HS-5 (cell line): ENCODE measurements at regions not wholly inside any gene's neighbourhood (a gene's known extent, or its start where the extent isn't known, plus 50 kb on each side); places are given as distances from the start of the nearest gene placed in this dataset.
"Not testable (repeated sequence)": the region's sequence is repeated elsewhere in the genome, so short reads cannot be mapped to it uniquely, and the experiment has no call there.

Experiments used
- DNase-seq: peaks from one replicate; pipeline ENCODE4 v3.0.0-alpha.2; 2012; ENCODE audit warnings: low read depth

GRCh38 chr10:33781606-33782395 lies 447.3 kb upstream of the NRP1 start:
- no peak for DNase-seq

GRCh38 chr10:33780961-33781360 lies 446.5 kb upstream of the NRP1 start:
- DNase-seq = no peak

- DNase-seq = no peak
Observed at GRCh38 chr10:33777223-33777622, 442.8 kb upstream of the NRP1 start.

- DNase-seq = no peak
Observed at GRCh38 chr10:33776419-33777070, 442.1 kb upstream of the NRP1 start.

- no peak for DNase-seq
Observed at GRCh38 chr10:33774857-33775256, 440.4 kb upstream of the NRP1 start.

GRCh38 chr10:33773886-33774480 lies 439.5 kb upstream of the NRP1 start:
- DNase-seq = no peak

- no peak for DNase-seq
Observed at GRCh38 chr10:33773253-33773573, 438.7 kb upstream of the NRP1 start.

GRCh38 chr10:33772370-33773252 lies 438.1 kb upstream of the NRP1 start:
- no peak for DNase-seq

- not testable (repeated sequence) for DNase-seq
Observed at GRCh38 chr10:33771856-33772255, 437.4 kb upstream of the NRP1 start.

- DNase-seq = no peak
Observed at GRCh38 chr10:33764694-33765185, 430.3 kb upstream of the NRP1 start.

- no peak for DNase-seq
Observed at GRCh38 chr10:33760056-33760943, 425.8 kb upstream of the NRP1 start.

GRCh38 chr10:33759191-33759590 lies 424.7 kb upstream of the NRP1 start:
- DNase-seq = no peak

- DNase-seq = no peak
Observed at GRCh38 chr10:33758299-33758698, 423.8 kb upstream of the NRP1 start.

GRCh38 chr10:33754052-33754451 lies 419.6 kb upstream of the NRP1 start:
- no peak for DNase-seq

GRCh38 chr10:33753389-33753788 lies 418.9 kb upstream of the NRP1 start:
- no peak for DNase-seq

- DNase-seq = no peak
Observed at GRCh38 chr10:33749790-33750189, 415.3 kb upstream of the NRP1 start.

GRCh38 chr10:33749067-33749735 lies 414.7 kb upstream of the NRP1 start:
- no peak for DNase-seq

GRCh38 chr10:33746836-33747268 lies 412.4 kb upstream of the NRP1 start:
- no peak for DNase-seq

GRCh38 chr10:33746186-33746585 lies 411.7 kb upstream of the NRP1 start:
- no peak for DNase-seq

- DNase-seq = no peak
Observed at GRCh38 chr10:33743429-33743857, 409.0 kb upstream of the NRP1 start.

GRCh38 chr10:33739031-33739430 lies 404.6 kb upstream of the NRP1 start:
- no peak for DNase-seq
